ENCODE measurements at regions not wholly inside any gene's neighbourhood (a gene's known extent, or its start where the extent isn't known, plus 50 kb on each side); places are given as distances from the start of the nearest gene placed in this dataset.
"Not testable (repeated sequence)": the region's sequence is repeated elsewhere in the genome, so short reads cannot be mapped to it uniquely, and the experiment has no call there.

- not testable (repeated sequence) for DNase-seq
Measured at GRCh38 chr10:124241510-124241909, 148.1 kb upstream of the CHST15 start.

- no peak for DNase-seq
Measured at GRCh38 chr10:124240839-124241291, 147.5 kb upstream of the CHST15 start.

GRCh38 chr10:124239696-124240095 lies 146.3 kb upstream of the CHST15 start:
- no peak for DNase-seq

GRCh38 chr10:124239134-124239533 lies 145.7 kb upstream of the CHST15 start:
- DNase-seq, result no peak

GRCh38 chr10:124238367-124238766 lies 145.0 kb upstream of the CHST15 start:
- no peak for DNase-seq

GRCh38 chr10:124237282-124237961 lies 144.0 kb upstream of the CHST15 start:
- no peak for DNase-seq

GRCh38 chr10:124236816-124237215 lies 143.4 kb upstream of the CHST15 start:
- DNase-seq, result no peak

- DNase-seq, result no peak
Measured at GRCh38 chr10:124236136-124236535, 142.7 kb upstream of the CHST15 start.

GRCh38 chr10:124235232-124235631 lies 141.8 kb upstream of the CHST15 start:
- no peak for DNase-seq

- DNase-seq, result no peak
Measured at GRCh38 chr10:124233546-124234138, 140.2 kb upstream of the CHST15 start.

- no peak for DNase-seq
Measured at GRCh38 chr10:124232686-124233545, 139.5 kb upstream of the CHST15 start.

GRCh38 chr10:124231168-124232155 lies 138.1 kb upstream of the CHST15 start:
- DNase-seq, result no peak

- DNase-seq, result no peak
Measured at GRCh38 chr10:124230635-124231167, 137.3 kb upstream of the CHST15 start.

- DNase-seq, result no peak
Measured at GRCh38 chr10:124229989-124230634, 136.7 kb upstream of the CHST15 start.

- DNase-seq, result no peak
Measured at GRCh38 chr10:124229201-124229988, 136.0 kb upstream of the CHST15 start.

GRCh38 chr10:124228471-124228870 lies 135.1 kb upstream of the CHST15 start:
- no peak for DNase-seq

- no peak for DNase-seq
Measured at GRCh38 chr10:124227988-124228387, 134.6 kb upstream of the CHST15 start.

- DNase-seq, result no peak
Measured at GRCh38 chr10:124227055-124227975, 133.9 kb upstream of the CHST15 start.

GRCh38 chr10:124226271-124227054 lies 133.1 kb upstream of the CHST15 start:
- no peak for DNase-seq

Measured in CD4-positive, alpha-beta T cell treated with Interleukin-17A for 4 hours (primary cell).